ENCODE measurements at regions not wholly inside any gene's neighbourhood (a gene's known extent, or its start where the extent isn't known, plus 50 kb on each side); places are given as distances from the start of the nearest gene placed in this dataset.

DNA sequence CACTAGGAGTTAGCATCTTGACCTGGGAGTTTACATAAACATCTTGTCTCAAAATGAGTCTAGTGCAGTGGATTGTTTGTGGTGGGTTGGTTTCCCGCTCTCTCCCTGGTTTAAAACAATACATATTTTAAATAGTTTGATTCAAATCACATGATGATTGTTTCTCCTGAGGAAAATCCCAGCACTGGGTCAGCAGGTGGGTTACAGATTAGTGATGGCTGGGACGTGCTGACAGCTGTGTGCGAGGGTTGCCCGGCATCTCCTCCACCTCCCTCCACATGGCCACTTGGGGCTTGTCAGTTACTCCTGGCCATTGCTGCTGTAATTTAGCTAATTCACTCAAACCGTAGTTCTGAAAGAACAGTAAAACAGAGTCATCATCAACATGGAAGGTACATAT lies 306.4 kb upstream of the CITED2 start:
- no peak for DNase-seq (ENCODE audit: low read depth in 2 of 2, low spot score in 1 of 2)

GRCh38 chr6:139679516-139680179 lies 305.2 kb upstream of the CITED2 start:
- DNase-seq (ENCODE audit: low read depth in 2 of 2, low spot score in 1 of 2): no peak

DNA sequence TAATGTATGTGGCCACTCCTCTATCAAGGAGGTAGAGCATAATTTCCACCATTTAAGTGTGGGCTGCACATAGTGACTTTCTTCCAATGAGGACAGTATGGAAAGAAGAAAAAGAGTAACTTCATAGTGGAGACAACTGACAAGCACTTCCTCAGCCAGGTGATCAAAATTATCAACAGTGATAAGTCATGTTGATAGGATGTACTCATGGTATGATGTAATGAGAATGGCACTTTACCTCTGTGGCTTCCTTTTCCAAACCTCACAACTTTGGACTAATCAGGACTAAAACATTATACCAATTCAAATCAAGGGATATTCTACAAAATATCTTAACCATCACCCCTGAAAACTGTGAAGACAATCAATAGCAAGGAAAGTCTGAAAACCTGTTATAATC lies 302.3 kb upstream of the CITED2 start:
- DNase-seq (ENCODE audit: low read depth in 2 of 2, low spot score in 1 of 2): no peak

- no peak for DNase-seq (ENCODE audit: low read depth in 2 of 2, low spot score in 1 of 2)
Measured at GRCh38 chr6:139666284-139666683, 291.8 kb upstream of the CITED2 start.

DNA sequence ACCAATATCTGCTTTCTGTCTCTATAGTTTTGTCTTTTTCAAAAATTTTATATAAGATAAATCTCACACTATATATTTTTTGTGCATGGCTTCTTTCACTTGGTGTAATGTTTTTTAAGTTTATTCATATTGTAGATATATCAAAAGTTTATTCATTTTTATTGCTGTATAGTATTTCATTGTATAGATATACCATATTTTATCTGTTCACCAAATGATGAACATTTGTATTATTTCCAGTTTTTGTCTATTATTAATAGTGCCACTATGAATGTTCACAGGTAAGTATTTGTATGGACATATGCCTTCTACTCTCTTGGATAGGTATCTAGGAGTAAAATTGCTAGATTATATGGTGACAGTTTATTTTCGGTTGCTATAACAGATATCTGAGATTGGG lies 289.5 kb upstream of the CITED2 start:
- DNase-seq (ENCODE audit: low read depth in 2 of 2, low spot score in 1 of 2): no peak

DNA sequence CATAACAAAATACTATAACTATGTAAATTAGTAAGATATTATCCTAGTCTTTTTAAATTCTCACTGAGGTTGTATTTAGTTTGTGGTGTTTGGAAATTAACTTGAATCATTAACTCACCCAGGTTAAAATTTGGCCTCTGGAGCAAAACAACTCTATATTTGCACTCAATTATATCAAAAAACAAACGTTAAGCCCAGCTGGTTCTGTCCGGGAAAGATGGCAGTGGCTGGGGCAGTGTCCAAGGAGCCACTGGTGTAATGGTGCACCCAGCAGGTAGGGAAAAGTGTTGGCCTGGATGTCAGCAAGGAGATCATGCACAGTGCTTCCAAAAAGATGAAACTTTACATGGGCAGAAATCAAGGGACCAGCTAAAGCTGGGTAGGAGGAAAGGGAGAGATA lies 285.3 kb upstream of the CITED2 start:
- DNase-seq (ENCODE audit: low read depth in 2 of 2, low spot score in 1 of 2): no peak

DNA sequence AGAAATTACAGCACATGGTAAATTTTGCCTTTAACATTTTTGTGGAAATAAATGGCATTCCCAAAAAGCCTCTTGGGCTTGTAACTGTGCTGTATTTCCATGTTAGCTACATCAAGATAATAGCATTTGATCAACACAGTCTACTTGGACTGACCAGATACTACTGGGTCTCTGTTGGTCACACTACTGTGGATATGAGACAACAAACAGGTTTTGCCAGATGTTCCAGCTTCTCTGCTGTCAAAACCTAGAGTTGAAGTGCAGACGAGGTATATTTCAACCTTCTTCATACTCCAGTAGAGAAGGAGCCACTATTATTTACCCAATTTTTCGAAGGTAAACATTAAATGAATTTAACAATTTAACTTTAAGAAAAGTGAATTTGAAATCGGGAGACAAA lies 284.7 kb upstream of the CITED2 start:
- DNase-seq (ENCODE audit: low read depth in 2 of 2, low spot score in 1 of 2): no peak

GRCh38 chr6:139657119-139657518 lies 282.7 kb upstream of the CITED2 start:
- no peak for DNase-seq (ENCODE audit: low read depth in 2 of 2, low spot score in 1 of 2)

- no peak for DNase-seq (ENCODE audit: low read depth in 2 of 2, low spot score in 1 of 2)
Measured at GRCh38 chr6:139655783-139656705, 281.6 kb upstream of the CITED2 start.

DNA sequence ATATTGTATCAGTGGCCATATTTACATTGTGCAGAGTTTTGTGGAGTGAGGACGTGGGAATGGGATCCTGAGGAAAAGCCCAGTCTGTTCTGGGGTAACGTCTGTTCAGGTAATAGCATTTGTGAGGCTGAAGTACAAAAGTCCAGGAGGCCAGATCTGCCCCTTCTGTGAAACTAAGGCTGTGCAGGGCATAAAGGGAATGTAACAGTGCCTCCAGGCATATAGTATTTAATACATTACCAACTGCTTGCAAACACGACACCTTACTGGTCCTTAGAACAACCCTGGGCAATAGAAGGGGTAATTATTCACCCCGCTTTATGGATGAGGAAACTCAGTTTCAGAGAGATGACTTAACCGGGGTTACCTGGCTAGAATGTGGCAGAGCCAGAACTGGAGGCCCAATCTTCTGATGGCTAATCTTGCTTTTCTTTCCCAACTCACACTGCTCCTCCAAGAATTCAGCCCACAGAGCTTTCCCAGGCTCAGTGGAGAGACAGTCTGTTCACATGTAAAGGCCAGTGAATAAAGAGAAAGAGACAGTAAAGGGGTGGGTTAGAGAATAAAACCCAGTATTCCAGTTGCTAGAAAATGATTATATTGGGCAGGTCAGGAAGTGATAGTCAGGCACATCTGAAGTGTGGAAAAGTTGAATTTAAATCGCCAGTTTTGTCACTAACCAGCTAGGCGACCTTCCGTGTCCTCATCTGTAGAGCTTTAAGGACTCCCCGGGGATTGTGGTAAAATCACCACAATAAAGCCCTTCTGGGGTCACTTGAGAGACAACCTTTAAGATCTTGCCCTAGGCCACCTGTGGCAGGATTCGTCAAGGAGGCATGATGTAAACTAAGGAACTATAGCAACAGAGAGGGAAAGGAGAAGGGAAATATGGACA lies 280.7 kb upstream of the CITED2 start:
- no peak for DNase-seq (ENCODE audit: low read depth in 2 of 2, low spot score in 1 of 2)

- no peak for DNase-seq (ENCODE audit: low read depth in 2 of 2, low spot score in 1 of 2)
Measured at GRCh38 chr6:139654309-139654708, 279.9 kb upstream of the CITED2 start.

DNA sequence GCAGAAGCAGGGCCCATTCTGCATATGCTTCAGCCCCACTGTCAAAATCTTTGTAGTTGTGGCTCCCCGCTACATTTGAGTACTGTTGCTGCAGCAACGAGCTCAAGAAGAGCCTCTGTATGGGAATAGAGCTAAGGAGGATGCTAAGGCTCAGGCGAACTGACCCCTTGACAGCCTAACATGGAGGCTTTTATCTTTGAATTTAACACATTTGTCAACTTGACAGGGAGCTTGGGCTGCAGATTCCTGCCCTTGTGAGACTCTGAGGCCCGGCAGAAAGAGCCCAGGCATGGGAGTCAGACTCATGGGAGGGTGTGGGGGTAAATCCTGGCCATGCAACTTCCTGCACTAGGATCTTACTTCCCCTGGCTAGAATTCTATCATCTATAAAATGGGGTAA lies 278.7 kb upstream of the CITED2 start:
- DNase-seq (ENCODE audit: low read depth in 2 of 2, low spot score in 1 of 2): no peak

- DNase-seq (ENCODE audit: low read depth in 2 of 2, low spot score in 1 of 2): no peak
Measured at GRCh38 chr6:139650941-139651340, 276.5 kb upstream of the CITED2 start.

- DNase-seq (ENCODE audit: low read depth in 2 of 2, low spot score in 1 of 2): no peak
Measured at GRCh38 chr6:139649732-139650131, 275.3 kb upstream of the CITED2 start.

DNA sequence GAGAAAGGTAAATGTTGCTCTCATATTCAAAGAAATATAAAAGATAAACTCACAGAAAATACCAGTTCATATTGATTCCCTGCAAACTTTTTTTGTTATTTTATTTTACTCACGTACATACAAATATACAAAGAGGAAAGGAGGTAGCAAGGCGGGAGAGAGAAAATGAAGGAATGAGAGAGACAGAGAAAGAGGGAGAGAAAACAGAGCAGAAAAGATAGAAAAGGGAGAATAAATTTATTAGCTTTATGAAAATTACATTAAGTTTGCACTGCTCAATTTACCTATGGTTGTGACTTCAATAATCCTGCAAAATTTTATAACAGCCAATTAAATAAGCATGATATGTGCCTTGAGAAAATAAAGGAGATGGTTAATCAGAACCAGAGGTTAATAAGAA lies 274.7 kb upstream of the CITED2 start:
- DNase-seq (ENCODE audit: low read depth in 2 of 2, low spot score in 1 of 2): no peak

GRCh38 chr6:139648430-139649000 lies 274.1 kb upstream of the CITED2 start:
- no peak for DNase-seq (ENCODE audit: low read depth in 2 of 2, low spot score in 1 of 2)

GRCh38 chr6:139647841-139648240 lies 273.4 kb upstream of the CITED2 start:
- DNase-seq (ENCODE audit: low read depth in 2 of 2, low spot score in 1 of 2): no peak

GRCh38 chr6:139647016-139647415 lies 272.6 kb upstream of the CITED2 start:
- DNase-seq (ENCODE audit: low read depth in 2 of 2, low spot score in 1 of 2): no peak

GRCh38 chr6:139644821-139645220 lies 270.4 kb upstream of the CITED2 start:
- no peak for DNase-seq (ENCODE audit: low read depth in 2 of 2, low spot score in 1 of 2)

DNA sequence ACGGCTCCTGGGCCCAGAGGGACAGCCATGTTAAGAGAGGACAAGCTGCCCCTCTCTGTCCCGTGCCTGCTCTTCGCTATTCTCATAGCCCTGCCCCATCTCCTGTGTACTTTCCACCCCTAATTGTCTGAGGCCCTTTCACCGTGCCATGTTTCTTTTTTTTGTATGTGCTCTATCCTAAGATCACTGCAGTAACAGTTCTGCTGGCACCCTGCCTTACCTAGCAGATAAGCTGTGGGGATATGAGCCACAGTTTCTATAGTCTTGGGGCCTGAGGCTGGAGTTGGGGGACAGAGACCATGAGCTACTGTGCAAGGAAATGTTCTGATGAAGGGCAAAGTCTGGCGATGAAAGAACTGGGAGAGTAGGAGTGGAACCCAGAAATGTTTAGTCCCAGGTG lies 269.5 kb upstream of the CITED2 start:
- DNase-seq (ENCODE audit: low read depth in 2 of 2, low spot score in 1 of 2): no peak

GRCh38 chr6:139642346-139642745 lies 267.9 kb upstream of the CITED2 start:
- DNase-seq (ENCODE audit: low read depth in 2 of 2, low spot score in 1 of 2): no peak

All from stimulated activated CD8-positive, alpha-beta memory T cell treated with anti-CD3 and anti-CD28 coated beads, Interleukin-4, amount 100 ng/mL, for 4 hours (primary cell).